Uterus (tissue), 3 donors: ENCODE measurements at regions not wholly inside any gene's neighbourhood (a gene's known extent, or its start where the extent isn't known, plus 50 kb on each side); places are given as distances from the start of the nearest gene placed in this dataset.
"Not testable (repeated sequence)": the region's sequence is repeated elsewhere in the genome, so short reads cannot be mapped to it uniquely, and the experiment has no call there.

Experiments
- DNase-seq, 2 donors: peaks; one replicate each; pipeline ENCODE4 v3.0.0-alpha.2; 2019 to 2020
- H3K27ac ChIP-seq, 2 donors: fragments of 200-600 bp; sonication (generic); 1 replicate in 1 of 2; 2 replicates in 1 of 2; pipeline ENCODE4 v1.5.1; 2016 to 2018
- H3K27me3 ChIP-seq, 2 donors: fragments of 200-600 bp; sonication (generic); one replicate each; pipeline ENCODE4 v1.5.1; 2018 to 2019; ENCODE audit warnings: control low read depth in 1 of 2
- H3K36me3 ChIP-seq, 2 donors: fragments of 200-600 bp; sonication (generic); one replicate each; pipeline ENCODE4 v1.5.1; 2019; ENCODE audit warnings: control low read depth in 1 of 2
- H3K4me1 ChIP-seq, 2 donors: fragments of 200-600 bp; sonication (generic); one replicate each; pipeline ENCODE4 v1.5.1; 2018 to 2019; ENCODE audit warnings: control low read depth in 1 of 2
- H3K4me3 ChIP-seq, 2 donors: fragments of 200-600 bp; sonication (generic); 1 replicate in 1 of 2; 2 replicates in 1 of 2; pipeline ENCODE4 v1.5.1; 2018 to 2019; ENCODE audit warnings: mild to moderate bottlenecking in 1 of 2
- H3K9me3 ChIP-seq, 2 donors: fragments of 200-600 bp; sonication (generic); one replicate each; pipeline ENCODE4 v1.5.1; 2019; ENCODE audit warnings: control low read depth in 1 of 2
- POLR2A ChIP-seq, 2 donors: fragments of 450-650 bp; IDR thresholded peaks; one replicate each; pipeline ENCODE4 v1.6.1; 2016; ENCODE audit warnings: antibody characterized with exemption in 2 of 2, mild to moderate bottlenecking in 1 of 2, moderate library complexity in 1 of 2
- intact Hi-C: fragments of 100-400 bp; cut with DNase I; formaldehyde crosslinking; loops from one replicate; pipeline ENCODE4 v1.15.1; 2023; ENCODE audit warnings: low total_unique reads
- TF ChIP-seq, protein P1 (sequence below), 4 experiments: fragments of 200-600 bp in 2 of 4; fragments of 450-650 bp in 2 of 4; sonication (generic) in 2 of 4; IDR thresholded peaks; one replicate each; pipeline ENCODE4 v1.5.1; 2016 to 2019; ENCODE audit warnings: antibody characterized with exemption in 4 of 4, mild to moderate bottlenecking in 2 of 4, moderate library complexity in 1 of 4
- donor health status: DM: yes; HTN: yes; CAD: no.

DNA sequence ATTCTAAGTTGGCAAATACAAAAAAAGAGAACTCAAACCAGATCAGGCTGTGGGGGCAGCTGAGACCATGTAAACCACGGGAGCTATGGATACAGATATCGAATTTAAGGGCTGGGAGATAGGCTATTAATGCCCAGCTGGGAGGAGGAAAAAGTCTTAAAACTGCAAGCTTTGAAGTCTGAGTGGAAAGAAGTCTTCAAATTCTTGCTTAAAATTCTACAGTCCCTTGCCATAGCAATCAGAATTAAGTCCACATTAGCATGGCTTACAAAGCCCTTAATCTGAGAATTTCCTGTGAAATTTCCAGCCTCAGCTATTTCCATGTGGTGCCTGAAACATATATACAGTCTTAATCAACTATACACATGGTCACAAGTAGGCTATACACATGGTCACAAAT, 465.0 kb upstream of the HSF2 start:
- Histone ChIP-seq H3K36me3 (no peaks in the 10 kb centered on the region), H3K4me3 (no peak overlapping the region), H3K27ac (no peak overlapping the region), H3K4me1 (no peaks in the 10 kb centered on the region), H3K9me3 (no peaks in the 10 kb centered on the region), H3K27me3 (no peaks in the 10 kb centered on the region)
- intact Hi-C loops = no loop called here
- no peak for DNase-seq
- no peak for TF ChIP-seq POLR2A (IDR thresholded peaks at IDR 0.05)
- TF ChIP-seq, protein P1, sequence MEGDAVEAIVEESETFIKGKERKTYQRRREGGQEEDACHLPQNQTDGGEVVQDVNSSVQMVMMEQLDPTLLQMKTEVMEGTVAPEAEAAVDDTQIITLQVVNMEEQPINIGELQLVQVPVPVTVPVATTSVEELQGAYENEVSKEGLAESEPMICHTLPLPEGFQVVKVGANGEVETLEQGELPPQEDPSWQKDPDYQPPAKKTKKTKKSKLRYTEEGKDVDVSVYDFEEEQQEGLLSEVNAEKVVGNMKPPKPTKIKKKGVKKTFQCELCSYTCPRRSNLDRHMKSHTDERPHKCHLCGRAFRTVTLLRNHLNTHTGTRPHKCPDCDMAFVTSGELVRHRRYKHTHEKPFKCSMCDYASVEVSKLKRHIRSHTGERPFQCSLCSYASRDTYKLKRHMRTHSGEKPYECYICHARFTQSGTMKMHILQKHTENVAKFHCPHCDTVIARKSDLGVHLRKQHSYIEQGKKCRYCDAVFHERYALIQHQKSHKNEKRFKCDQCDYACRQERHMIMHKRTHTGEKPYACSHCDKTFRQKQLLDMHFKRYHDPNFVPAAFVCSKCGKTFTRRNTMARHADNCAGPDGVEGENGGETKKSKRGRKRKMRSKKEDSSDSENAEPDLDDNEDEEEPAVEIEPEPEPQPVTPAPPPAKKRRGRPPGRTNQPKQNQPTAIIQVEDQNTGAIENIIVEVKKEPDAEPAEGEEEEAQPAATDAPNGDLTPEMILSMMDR (IDR thresholded peaks at IDR 0.05) = no peak

DNA sequence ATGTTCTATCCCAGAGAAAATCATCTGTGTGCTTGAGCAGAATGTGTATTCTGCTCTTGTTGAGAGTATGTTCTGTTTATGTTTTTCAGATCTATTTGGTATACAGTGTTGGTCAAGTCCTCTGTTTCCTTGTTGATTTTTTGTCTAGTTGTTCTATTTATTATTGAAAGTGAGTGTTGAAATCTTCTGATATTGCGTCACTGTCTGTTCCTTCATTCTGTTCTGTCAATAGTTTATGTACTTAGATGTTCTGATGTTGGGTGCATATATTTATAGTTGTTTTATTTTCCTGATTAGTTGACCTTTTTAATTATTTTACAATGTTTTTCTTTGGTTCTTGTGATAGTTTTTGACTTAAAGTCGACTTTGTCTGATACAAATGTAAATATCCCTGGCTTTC, 458.7 kb upstream of the HSF2 start:
- intact Hi-C loops = no loop called here
- Histone ChIP-seq H3K4me1 (no peaks in the 10 kb centered on the region), H3K36me3 (no peaks in the 10 kb centered on the region), H3K27ac (no peak overlapping the region), H3K4me3 (no peak overlapping the region), H3K9me3 (no peaks in the 10 kb centered on the region), H3K27me3 (no peaks in the 10 kb centered on the region)
- TF ChIP-seq, protein P1 (IDR thresholded peaks at IDR 0.05) = no peak
- TF ChIP-seq POLR2A (IDR thresholded peaks at IDR 0.05) = no peak
- DNase-seq = no peak

DNA sequence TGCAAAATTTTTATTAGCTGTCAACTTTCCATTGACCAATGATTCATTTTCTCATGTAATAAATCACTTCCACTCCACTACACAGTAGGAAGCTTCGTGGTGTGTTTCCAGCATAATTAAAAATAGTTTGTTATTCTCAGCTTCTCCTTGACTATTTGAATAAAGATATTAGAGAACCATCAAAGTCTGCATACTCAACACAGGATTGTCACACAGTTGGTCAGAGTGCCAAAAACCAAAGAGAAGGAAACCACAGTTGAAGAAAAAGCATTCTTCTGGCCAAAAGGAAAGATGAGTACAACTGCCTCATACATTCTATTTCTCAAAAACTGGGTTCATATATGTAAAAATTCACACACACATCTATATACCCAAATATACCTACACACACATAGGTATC, 455.1 kb upstream of the HSF2 start:
- H3K27me3 ChIP-seq = no peaks in the 10 kb centered on the region
- H3K9me3 ChIP-seq = no peaks in the 10 kb centered on the region
- TF ChIP-seq, protein P1 (IDR thresholded peaks at IDR 0.05) = no peak
- no peak for TF ChIP-seq POLR2A (IDR thresholded peaks at IDR 0.05)
- H3K4me3 ChIP-seq = no peak overlapping the region
- H3K27ac ChIP-seq = no peak overlapping the region
- intact Hi-C loops = no loop called here
- no peaks in the 10 kb centered on the region for H3K36me3 ChIP-seq
- H3K4me1 ChIP-seq = no peaks in the 10 kb centered on the region
- DNase-seq = no peak

DNA sequence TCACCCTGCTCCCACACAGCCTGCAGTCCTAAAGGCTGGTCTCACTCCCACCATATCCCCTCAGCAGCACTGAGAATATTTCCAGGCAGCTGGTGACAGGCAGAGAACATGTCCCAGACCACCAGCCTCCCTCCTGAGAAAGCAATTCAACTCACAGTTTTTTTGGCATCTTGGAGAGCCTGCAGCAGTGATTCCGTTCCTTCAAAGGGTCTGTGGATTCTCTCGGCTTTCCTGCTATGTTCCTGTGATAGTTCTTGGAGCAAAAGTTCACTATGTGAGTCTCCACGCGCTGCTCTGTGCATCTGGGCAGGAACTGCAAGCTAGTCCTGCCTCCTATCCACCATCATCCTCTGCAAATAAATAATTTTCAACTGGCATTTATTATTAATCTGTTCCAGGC, 448.3 kb upstream of the HSF2 start:
- intact Hi-C loops = no loop called here
- Histone ChIP-seq H3K9me3 (no peaks in the 10 kb centered on the region), H3K27me3 (no peaks in the 10 kb centered on the region), H3K27ac (no peak overlapping the region), H3K4me1 (no peaks in the 10 kb centered on the region), H3K36me3 (no peaks in the 10 kb centered on the region), H3K4me3 (no peak overlapping the region)
- no peak for DNase-seq
- TF ChIP-seq POLR2A (IDR thresholded peaks at IDR 0.05) = no peak
- TF ChIP-seq, protein P1 (IDR thresholded peaks at IDR 0.05) = no peak

DNA sequence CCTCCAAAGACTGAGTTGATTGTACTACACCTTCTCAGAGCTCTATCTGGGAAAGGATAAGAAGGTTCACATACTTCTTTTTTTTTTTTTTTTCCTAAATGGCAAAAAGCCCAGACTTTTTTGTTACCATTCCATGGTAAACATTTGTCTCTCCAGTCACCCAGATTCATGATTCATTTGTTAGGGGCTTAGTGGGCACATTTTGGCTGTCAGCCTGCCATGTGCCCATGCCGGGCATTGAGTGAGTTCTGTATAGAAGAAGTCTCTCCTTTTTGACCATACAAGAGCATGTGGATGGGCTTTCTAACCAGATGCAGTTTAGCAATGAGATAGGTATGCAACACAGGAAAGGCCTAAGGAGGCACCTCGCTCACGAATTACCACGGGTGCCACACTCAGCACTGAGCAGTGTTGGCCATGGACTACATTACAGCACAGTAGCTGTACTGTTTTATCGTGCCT, 447.5 kb upstream of the HSF2 start:
- intact Hi-C loops = no loop called here
- H3K36me3 ChIP-seq = no peaks in the 10 kb centered on the region
- no peaks in the 10 kb centered on the region for H3K9me3 ChIP-seq
- DNase-seq = no peak
- no peak overlapping the region for H3K27ac ChIP-seq
- no peak overlapping the region for H3K4me3 ChIP-seq
- no peak for TF ChIP-seq POLR2A (IDR thresholded peaks at IDR 0.05)
- TF ChIP-seq, protein P1 (IDR thresholded peaks at IDR 0.05) = no peak
- no peaks in the 10 kb centered on the region for H3K27me3 ChIP-seq
- H3K4me1 ChIP-seq = no peaks in the 10 kb centered on the region

DNA sequence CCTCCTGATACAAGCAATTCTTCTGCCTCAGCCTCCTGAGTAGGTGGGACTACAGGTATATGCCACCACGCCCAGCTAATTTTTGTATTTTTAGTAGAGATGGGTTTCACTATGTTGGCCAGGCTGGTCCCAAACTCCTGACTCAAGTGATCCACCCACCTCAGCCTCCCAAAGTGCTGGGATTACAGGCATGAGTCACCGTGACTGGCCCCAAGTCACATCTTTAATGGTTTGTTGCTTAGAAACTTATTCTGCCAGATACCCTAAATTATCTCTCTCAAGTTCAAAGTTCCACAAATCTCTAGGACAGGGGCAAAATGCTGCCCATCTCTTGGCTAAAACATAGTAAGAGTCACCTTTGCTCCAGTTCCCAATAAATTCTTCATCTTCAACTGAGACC, 444.1 kb upstream of the HSF2 start:
- H3K4me3 ChIP-seq, H3K27ac ChIP-seq, intact Hi-C loops, DNase-seq, H3K4me1 ChIP-seq, H3K27me3 ChIP-seq, H3K9me3 ChIP-seq, H3K36me3 ChIP-seq: not testable (repeated sequence)
